Astrocyte of the cerebellum (primary cell): ENCODE measurements at regions not wholly inside any gene's neighbourhood (a gene's known extent, or its start where the extent isn't known, plus 50 kb on each side); places are given as distances from the start of the nearest gene placed in this dataset.

Source experiments
- DNase-seq: peaks from one replicate; pipeline ENCODE4 v3.0.0-alpha.2; 2011; ENCODE audit warnings: low read depth
- H3K4me3 ChIP-seq: 2 replicates; pipeline ENCODE4 v1.5.1; 2011; ENCODE audit warnings: mild to moderate bottlenecking, low read depth, low read length, moderate library complexity
- CTCF ChIP-seq: IDR thresholded peaks from 2 replicates; pipeline ENCODE4 v1.5.1; 2012; ENCODE audit warnings: low read length, low read depth, moderate library complexity, mild to moderate bottlenecking; ENCODE audit errors: missing control alignments
- in situ Hi-C: cut with HindIII; loops from 2 replicates; pipeline ENCODE4 v1.10.0; 2017; ENCODE audit warnings: low sequenced_read_pairs

- in situ Hi-C loops = no loop called here
- no peak for TF ChIP-seq CTCF
- DNase-seq = peak; percentile 50
- no peak overlapping the region for H3K4me3 ChIP-seq
Observed at GRCh38 chr12:82176761-82177490, 181.3 kb downstream of the CCDC59 start.

GRCh38 chr12:82176026-82176425 lies 182.2 kb downstream of the CCDC59 start:
- in situ Hi-C loops = no loop called here
- TF ChIP-seq CTCF = no peak
- no peak for DNase-seq
- H3K4me3 ChIP-seq = no peak overlapping the region

- no peak for DNase-seq
- no peak overlapping the region for H3K4me3 ChIP-seq
- TF ChIP-seq CTCF = no peak
- in situ Hi-C loops = no loop called here
Observed at GRCh38 chr12:82174936-82175335, 183.3 kb downstream of the CCDC59 start.

GRCh38 chr12:82174383-82174782 lies 183.8 kb downstream of the CCDC59 start:
- DNase-seq = no peak
- in situ Hi-C loops = no loop called here
- H3K4me3 ChIP-seq = no peak overlapping the region
- TF ChIP-seq CTCF = no peak

- DNase-seq = no peak
- in situ Hi-C loops = no loop called here
- no peak overlapping the region for H3K4me3 ChIP-seq
- TF ChIP-seq CTCF = no peak
Observed at GRCh38 chr12:82149045-82149444, 209.1 kb downstream of the CCDC59 start.

- H3K4me3 ChIP-seq = no peak overlapping the region
- in situ Hi-C loops = no loop called here
- DNase-seq = no peak
- no peak for TF ChIP-seq CTCF
Observed at GRCh38 chr12:82146740-82147139, 211.4 kb downstream of the CCDC59 start.
